Sigmoid colon (tissue), 3 donors: ENCODE measurements at regions not wholly inside any gene's neighbourhood (a gene's known extent, or its start where the extent isn't known, plus 50 kb on each side); places are given as distances from the start of the nearest gene placed in this dataset.

Experiments used
- CTCF ChIP-seq, 4 experiments: fragments of 450-650 bp in 3 of 4; fragments of 200-600 bp in 1 of 4; IDR thresholded peaks; one replicate each; pipeline ENCODE4 v1.5.1; 2016 to 2019; ENCODE audit warnings: antibody characterized with exemption in 4 of 4, mild to moderate bottlenecking in 3 of 4, moderate library complexity in 2 of 4
- POLR2A ChIP-seq, 2 donors: fragments of 450-650 bp; IDR thresholded peaks; one replicate each; pipeline ENCODE4 v1.6.1; 2016; ENCODE audit warnings: antibody characterized with exemption in 2 of 2, mild to moderate bottlenecking in 2 of 2, moderate library complexity in 2 of 2

GRCh38 chr6:68182386-68182785, 452.7 kb upstream of the ADGRB3 start:
- TF ChIP-seq CTCF (IDR thresholded peaks at IDR 0.05) = no peak
- TF ChIP-seq POLR2A (IDR thresholded peaks at IDR 0.05) = no peak
